WTC11 (cell line): ENCODE measurements at regions not wholly inside any gene's neighbourhood (a gene's known extent, or its start where the extent isn't known, plus 50 kb on each side); places are given as distances from the start of the nearest gene placed in this dataset.

Experiments
- ATAC-seq: fragments of 200-7000 bp; cut with Tn5 transposase; 2 replicates; pipeline ENCODE4 v1.10.0; 2021; ENCODE audit warnings: mild to moderate bottlenecking, moderate library complexity
- CTCF ChIA-PET: fragments of 300-600 bp; sonication (Branson Sonifier 250); formaldehyde crosslinking; loops from one replicate; lab custom pipeline; 2021; ENCODE audit warnings: antibody characterized with exemption; lab: Charles Lee
- POLR2A ChIA-PET: fragments of 350-600 bp; sonication (Branson Sonifier 250); formaldehyde crosslinking; loops from one replicate; lab custom pipeline; 2021; ENCODE audit warnings: antibody characterized with exemption; lab: Charles Lee
- DNase-seq: peaks from one replicate; pipeline ENCODE4 v3.0.0; 2021; ENCODE audit warnings: low spot score
- H3K27ac Mint-ChIP-seq: 2 replicates; pipeline ENCODE4 v1.8.0; 2021; ENCODE audit warnings: mixed read lengths
- H3K27me3 Mint-ChIP-seq: 2 replicates; pipeline ENCODE4 v1.8.0; 2021; ENCODE audit warnings: low read depth, mild to moderate bottlenecking, moderate library complexity, mixed read lengths
- H3K36me3 Mint-ChIP-seq: 2 replicates; pipeline ENCODE4 v1.8.0; 2021; ENCODE audit warnings: mixed read lengths
- H3K4me1 Mint-ChIP-seq: 2 replicates; pipeline ENCODE4 v1.8.0; 2022; ENCODE audit warnings: mixed read lengths
- H3K4me3 Mint-ChIP-seq: 2 replicates; pipeline ENCODE4 v1.8.0; 2021; ENCODE audit warnings: mild to moderate bottlenecking, moderate library complexity, mixed read lengths
- H3K9me3 Mint-ChIP-seq: 2 replicates; pipeline ENCODE4 v1.8.0; 2021; ENCODE audit warnings: mixed read lengths
- FOXJ3 ChIP-seq: sonication (generic); formaldehyde crosslinking; IDR thresholded peaks from 2 replicates; pipeline ENCODE4 v1.9.0; 2021; ENCODE audit warnings: missing genetic modification reagents, mild to moderate bottlenecking, borderline replicate concordance
- FOXP1 ChIP-seq: sonication (generic); formaldehyde crosslinking; IDR thresholded peaks from 2 replicates; pipeline ENCODE4 v1.8.0; 2022; ENCODE audit warnings: missing genetic modification reagents, mild to moderate bottlenecking, moderate library complexity, borderline replicate concordance
- MXD4 ChIP-seq: fragments of 250-450 bp; sonication (Bioruptor Pico); IDR thresholded peaks from 2 replicates; pipeline ENCODE4 v1.8.0; 2021; ENCODE audit warnings: mild to moderate bottlenecking, moderate library complexity, borderline replicate concordance
- MYBL2 ChIP-seq: sonication (generic); formaldehyde crosslinking; IDR thresholded peaks from 2 replicates; pipeline ENCODE4 v1.8.1; 2023; ENCODE audit warnings: mild to moderate bottlenecking, moderate library complexity, missing genetic modification reagents
- NFE2L1 ChIP-seq: sonication (generic); formaldehyde crosslinking; IDR thresholded peaks from 2 replicates; pipeline ENCODE4 v1.8.1; 2023; ENCODE audit warnings: missing genetic modification reagents
- SMAD4 ChIP-seq: sonication (generic); formaldehyde crosslinking; IDR thresholded peaks from 2 replicates; pipeline ENCODE4 v1.8.0; 2022; ENCODE audit warnings: mild to moderate bottlenecking, missing genetic modification reagents
- ZNF138 ChIP-seq: sonication (generic); formaldehyde crosslinking; conservative IDR thresholded peaks from 2 replicates; pipeline ENCODE4 v1.8.1; 2022; ENCODE audit warnings: mild to moderate bottlenecking, moderate library complexity, missing genetic modification reagents
- ZNF263 ChIP-seq: sonication (generic); formaldehyde crosslinking; IDR thresholded peaks from 2 replicates; pipeline ENCODE4 v1.8.1; 2022; ENCODE audit warnings: low read depth, mild to moderate bottlenecking, moderate library complexity, missing genetic modification reagents
- ZNF317 ChIP-seq: sonication (generic); formaldehyde crosslinking; IDR thresholded peaks from 2 replicates; pipeline ENCODE4 v1.8.1; 2023; ENCODE audit warnings: low read depth, mild to moderate bottlenecking, moderate library complexity, missing genetic modification reagents, borderline replicate concordance
- TF ChIP-seq, protein P1 (sequence below): sonication (generic); formaldehyde crosslinking; IDR thresholded peaks from 2 replicates; pipeline ENCODE4 v1.8.1; 2022; ENCODE audit warnings: mild to moderate bottlenecking, missing genetic modification reagents, moderate library complexity, borderline replicate concordance
- TF ChIP-seq, protein P2 (sequence below): fragments of 250-450 bp; sonication (Bioruptor Pico); IDR thresholded peaks from 2 replicates; pipeline ENCODE4 v1.9.0; 2021; ENCODE audit warnings: moderate library complexity, mild to moderate bottlenecking, inconsistent platforms, borderline replicate concordance
- TF ChIP-seq, protein P3 (sequence below): sonication (generic); formaldehyde crosslinking; IDR thresholded peaks from 2 replicates; pipeline ENCODE4 v1.8.0; 2023; ENCODE audit warnings: missing genetic modification reagents, mild to moderate bottlenecking, borderline replicate concordance

DNA sequence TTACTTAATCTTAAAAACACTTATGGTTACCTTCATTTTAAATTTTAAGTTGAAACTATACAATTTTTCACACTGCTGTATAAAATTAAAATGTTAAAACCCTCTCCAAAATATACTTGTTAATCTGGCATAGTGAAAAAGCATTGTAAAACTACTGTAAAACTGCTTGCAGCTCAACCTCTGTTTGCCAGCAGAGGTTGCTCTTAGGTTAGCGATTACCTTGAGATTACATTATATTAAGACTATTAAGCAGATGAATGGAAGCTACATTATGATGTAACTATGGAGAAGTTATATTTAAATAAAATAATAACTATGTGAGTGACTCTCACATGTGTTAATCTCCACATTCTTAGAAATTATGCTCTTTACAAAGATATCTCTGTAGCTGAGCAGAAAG lies 143.6 kb upstream of the SLITRK3 start:
- no peak for DNase-seq
- CTCF ChIA-PET: interaction anchor here (0.6 to 1.2 kb wide), 6 partner anchors 9 to 426 kb away, joined by 3 read pairs; no protein-coding TSS in a partner anchor
- peaks cover 2% of the 10 kb centered on the region; the same call in 1 of the 2 replicates for H3K36me3 Mint-ChIP-seq
- H3K27ac Mint-ChIP-seq: no peak overlapping the region
- no peaks in the 10 kb centered on the region for H3K27me3 Mint-ChIP-seq
- peaks cover 11% of the 10 kb centered on the region for H3K4me1 Mint-ChIP-seq
- POLR2A ChIA-PET: no interaction called here
- no peak overlapping the region for H3K4me3 Mint-ChIP-seq
- no peak for ATAC-seq
- peaks cover 4% of the 10 kb centered on the region; the same call in 1 of the 2 replicates for H3K9me3 Mint-ChIP-seq
- TF ChIP-seq ZNF263 (CRISPR knock-in tag) (no peak), SMAD4 (CRISPR knock-in tag) (no peak)
- TF ChIP-seq, protein P1, sequence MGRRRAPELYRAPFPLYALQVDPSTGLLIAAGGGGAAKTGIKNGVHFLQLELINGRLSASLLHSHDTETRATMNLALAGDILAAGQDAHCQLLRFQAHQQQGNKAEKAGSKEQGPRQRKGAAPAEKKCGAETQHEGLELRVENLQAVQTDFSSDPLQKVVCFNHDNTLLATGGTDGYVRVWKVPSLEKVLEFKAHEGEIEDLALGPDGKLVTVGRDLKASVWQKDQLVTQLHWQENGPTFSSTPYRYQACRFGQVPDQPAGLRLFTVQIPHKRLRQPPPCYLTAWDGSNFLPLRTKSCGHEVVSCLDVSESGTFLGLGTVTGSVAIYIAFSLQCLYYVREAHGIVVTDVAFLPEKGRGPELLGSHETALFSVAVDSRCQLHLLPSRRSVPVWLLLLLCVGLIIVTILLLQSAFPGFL: no peak

DNA sequence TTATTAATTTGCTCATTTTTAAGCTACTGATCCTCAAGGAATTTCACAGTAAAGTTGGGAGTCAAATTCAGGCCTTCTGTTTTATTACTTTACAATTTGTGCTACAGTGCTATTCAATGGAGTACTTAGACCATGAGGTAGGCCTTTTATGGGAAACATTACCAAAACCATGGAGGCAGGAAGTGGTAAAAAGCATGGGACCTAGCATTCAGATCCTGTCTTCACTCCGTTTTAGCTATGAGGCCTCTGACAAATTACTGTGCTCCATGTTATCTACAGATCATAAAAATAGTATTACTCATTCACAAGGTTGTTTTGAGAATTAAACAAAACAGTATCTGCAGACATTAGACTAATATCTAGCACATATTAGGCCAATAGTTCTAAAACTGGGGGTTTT lies 140.6 kb upstream of the SLITRK3 start:
- POLR2A ChIA-PET: interaction anchor here (1.0 kb wide), 1 partner anchor 82 kb away, joined by 4 read pairs; no protein-coding TSS in a partner anchor

More for the DNA sequence above, 140.6 kb upstream of the SLITRK3 start:
- Mint-ChIP-seq H3K36me3 (no peaks in the 10 kb centered on the region), H3K27me3 (no peaks in the 10 kb centered on the region), H3K4me3 (no peak overlapping the region), H3K4me1 (peaks cover 4% of the 10 kb centered on the region), H3K27ac (no peak overlapping the region)
- CTCF ChIA-PET: no interaction called here
- TF ChIP-seq MXD4 (CRISPR knock-in tag) (no peak), FOXJ3 (CRISPR knock-in tag) (no peak), MYBL2 (CRISPR knock-in tag) (no peak), FOXP1 (CRISPR knock-in tag) (no peak), NFE2L1 (no peak), ZNF317 (CRISPR knock-in tag) (no peak), ZNF138 (CRISPR knock-in tag) (no peak)
- TF ChIP-seq, protein P2, sequence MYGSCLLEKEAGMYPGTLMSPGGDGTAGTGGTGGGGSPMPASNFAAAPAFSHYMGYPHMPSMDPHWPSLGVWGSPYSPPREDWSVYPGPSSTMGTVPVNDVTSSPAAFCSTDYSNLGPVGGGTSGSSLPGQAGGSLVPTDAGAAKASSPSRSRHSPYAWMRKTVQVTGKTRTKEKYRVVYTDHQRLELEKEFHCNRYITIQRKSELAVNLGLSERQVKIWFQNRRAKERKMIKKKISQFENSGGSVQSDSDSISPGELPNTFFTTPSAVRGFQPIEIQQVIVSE: no peak; the same call in 1 of the 2 replicates
- TF ChIP-seq, protein P3, sequence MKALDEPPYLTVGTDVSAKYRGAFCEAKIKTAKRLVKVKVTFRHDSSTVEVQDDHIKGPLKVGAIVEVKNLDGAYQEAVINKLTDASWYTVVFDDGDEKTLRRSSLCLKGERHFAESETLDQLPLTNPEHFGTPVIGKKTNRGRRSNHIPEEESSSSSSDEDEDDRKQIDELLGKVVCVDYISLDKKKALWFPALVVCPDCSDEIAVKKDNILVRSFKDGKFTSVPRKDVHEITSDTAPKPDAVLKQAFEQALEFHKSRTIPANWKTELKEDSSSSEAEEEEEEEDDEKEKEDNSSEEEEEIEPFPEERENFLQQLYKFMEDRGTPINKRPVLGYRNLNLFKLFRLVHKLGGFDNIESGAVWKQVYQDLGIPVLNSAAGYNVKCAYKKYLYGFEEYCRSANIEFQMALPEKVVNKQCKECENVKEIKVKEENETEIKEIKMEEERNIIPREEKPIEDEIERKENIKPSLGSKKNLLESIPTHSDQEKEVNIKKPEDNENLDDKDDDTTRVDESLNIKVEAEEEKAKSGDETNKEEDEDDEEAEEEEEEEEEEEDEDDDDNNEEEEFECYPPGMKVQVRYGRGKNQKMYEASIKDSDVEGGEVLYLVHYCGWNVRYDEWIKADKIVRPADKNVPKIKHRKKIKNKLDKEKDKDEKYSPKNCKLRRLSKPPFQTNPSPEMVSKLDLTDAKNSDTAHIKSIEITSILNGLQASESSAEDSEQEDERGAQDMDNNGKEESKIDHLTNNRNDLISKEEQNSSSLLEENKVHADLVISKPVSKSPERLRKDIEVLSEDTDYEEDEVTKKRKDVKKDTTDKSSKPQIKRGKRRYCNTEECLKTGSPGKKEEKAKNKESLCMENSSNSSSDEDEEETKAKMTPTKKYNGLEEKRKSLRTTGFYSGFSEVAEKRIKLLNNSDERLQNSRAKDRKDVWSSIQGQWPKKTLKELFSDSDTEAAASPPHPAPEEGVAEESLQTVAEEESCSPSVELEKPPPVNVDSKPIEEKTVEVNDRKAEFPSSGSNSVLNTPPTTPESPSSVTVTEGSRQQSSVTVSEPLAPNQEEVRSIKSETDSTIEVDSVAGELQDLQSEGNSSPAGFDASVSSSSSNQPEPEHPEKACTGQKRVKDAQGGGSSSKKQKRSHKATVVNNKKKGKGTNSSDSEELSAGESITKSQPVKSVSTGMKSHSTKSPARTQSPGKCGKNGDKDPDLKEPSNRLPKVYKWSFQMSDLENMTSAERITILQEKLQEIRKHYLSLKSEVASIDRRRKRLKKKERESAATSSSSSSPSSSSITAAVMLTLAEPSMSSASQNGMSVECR (CRISPR knock-in tag): no peak
- TF ChIP-seq, all 79 proteins: peak for 0
- DNase-seq (no peak), ATAC-seq (no peak)
- H3K9me3 Mint-ChIP-seq: no peaks in the 10 kb centered on the region
